Right renal pelvis (tissue), 4 donors: ENCODE measurements at regions not wholly inside any gene's neighbourhood (a gene's known extent, or its start where the extent isn't known, plus 50 kb on each side); places are given as distances from the start of the nearest gene placed in this dataset.

Source experiments
- DNase-seq, 4 donors: peaks; one replicate each; pipeline ENCODE4 v3.0.0-alpha.2; 2013; ENCODE audit warnings: low read depth in 4 of 4, low spot score in 3 of 4, missing footprints in 1 of 4

DNA sequence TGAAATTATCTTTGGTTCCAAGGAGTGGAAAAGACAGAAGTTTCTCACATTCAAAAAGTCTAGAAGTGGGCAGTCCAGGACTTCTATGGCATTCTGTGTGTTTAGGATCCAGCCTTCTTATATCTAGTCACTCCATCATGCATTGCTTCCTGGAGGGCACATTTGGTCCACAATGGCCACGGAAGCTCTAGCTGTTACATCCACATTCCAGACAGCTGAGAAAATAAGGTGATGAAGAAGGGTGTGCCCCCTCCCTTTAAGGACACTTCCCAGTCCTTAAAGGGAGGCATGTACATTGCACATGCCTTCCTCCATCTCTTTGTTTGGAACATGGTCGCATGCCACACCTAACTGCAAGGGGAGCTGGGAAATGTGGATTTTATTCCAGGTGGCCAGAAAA, 59.9 kb upstream of the BZW1 start:
- DNase-seq = no peak

- DNase-seq = no peak
These were observed 59.4 kb upstream of the BZW1 start for GRCh38 chr2:200752332-200752731.

- DNase-seq = no peak
These were observed 58.9 kb upstream of the BZW1 start for GRCh38 chr2:200752835-200753234.

DNA sequence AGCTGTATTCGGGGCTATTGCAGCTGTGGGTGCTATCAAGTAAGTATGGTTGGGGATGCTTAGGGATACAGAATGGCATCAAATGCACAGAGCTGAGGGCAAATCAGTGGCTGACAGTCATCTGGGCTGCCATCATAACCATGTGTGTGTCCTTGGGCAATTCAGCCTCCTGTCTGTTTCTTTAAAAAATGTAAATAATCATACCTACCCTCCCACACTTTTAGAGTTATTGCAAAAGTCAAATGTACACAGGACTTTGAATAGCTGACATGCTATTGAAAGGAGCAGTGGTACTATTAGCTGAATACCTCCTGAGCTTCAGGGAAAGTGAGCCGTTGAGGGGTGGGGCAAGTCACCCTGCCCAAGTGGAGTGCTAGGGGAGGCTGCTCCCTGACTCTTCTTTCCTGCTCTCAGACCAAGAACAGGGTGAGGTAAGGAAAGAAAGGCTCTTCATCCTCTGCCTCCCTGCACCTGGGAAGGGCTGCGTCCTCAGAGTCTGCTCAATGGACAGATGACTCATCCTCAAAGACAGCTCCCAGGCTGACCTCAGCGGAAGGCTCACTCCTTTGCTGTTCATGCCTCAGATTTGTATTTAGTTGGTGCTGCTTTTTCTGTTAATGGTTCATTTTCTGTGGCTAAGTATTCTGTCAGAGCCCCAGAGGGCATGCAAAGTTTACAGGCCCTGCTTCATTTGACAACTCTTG, 54.9 kb upstream of the BZW1 start:
- DNase-seq = no peak

GRCh38 chr2:200757399-200757798, 54.3 kb upstream of the BZW1 start:
- no peak for DNase-seq

- no peak for DNase-seq
These were observed 53.4 kb upstream of the BZW1 start for GRCh38 chr2:200758341-200758740.

DNA sequence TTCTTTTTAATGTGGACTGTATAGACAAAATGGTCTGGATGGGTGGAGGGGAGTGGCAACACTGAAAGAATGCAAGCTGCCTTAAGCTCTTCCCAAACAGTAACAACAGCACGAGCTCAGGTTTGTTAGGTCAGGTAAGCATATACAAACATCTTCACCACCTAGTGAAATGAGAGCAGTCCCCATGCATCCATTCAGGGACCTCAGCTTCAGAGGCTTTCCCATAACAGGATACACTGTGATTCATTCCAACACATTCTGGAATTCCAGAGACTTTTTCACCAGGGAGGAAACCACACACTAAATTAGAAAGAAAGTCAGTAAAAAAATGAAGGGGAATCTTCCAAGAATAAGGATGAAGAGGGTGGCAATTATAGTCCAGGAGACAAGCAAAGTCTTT, 50.4 kb upstream of the BZW1 start:
- DNase-seq = no peak
